ENCODE measurements at regions not wholly inside any gene's neighbourhood (a gene's known extent, or its start where the extent isn't known, plus 50 kb on each side); places are given as distances from the start of the nearest gene placed in this dataset.

DNA sequence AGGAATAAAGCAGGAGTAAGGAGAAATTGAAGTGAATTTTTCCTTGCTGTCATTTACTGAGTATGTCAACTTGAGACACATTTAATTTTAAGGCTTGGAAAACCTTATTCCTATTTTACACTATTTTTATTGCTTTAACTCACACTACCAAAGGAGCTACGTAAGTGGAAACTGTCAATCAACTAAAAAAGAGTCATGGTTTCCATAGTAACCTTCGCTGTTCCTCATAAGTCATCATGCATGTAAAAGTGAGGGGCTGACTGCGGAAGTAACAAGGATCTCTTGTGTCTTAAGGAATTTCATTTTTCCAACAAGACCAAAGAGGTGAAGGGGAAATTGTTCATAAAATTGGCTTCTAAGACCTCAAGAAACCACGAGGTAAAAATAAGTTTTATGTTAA lies 516.2 kb upstream of the CA10 start:
- intact Hi-C loops (cut with DNase I), result no loop called here
- TF ChIP-seq, protein P1, sequence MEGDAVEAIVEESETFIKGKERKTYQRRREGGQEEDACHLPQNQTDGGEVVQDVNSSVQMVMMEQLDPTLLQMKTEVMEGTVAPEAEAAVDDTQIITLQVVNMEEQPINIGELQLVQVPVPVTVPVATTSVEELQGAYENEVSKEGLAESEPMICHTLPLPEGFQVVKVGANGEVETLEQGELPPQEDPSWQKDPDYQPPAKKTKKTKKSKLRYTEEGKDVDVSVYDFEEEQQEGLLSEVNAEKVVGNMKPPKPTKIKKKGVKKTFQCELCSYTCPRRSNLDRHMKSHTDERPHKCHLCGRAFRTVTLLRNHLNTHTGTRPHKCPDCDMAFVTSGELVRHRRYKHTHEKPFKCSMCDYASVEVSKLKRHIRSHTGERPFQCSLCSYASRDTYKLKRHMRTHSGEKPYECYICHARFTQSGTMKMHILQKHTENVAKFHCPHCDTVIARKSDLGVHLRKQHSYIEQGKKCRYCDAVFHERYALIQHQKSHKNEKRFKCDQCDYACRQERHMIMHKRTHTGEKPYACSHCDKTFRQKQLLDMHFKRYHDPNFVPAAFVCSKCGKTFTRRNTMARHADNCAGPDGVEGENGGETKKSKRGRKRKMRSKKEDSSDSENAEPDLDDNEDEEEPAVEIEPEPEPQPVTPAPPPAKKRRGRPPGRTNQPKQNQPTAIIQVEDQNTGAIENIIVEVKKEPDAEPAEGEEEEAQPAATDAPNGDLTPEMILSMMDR (IDR thresholded peaks at IDR 0.05), result no peak
- ATAC-seq (no peak), FAIRE-seq (no peak), DNase-seq (no peak)
- Histone ChIP-seq H3K36me3 (no peaks in the 10 kb centered on the region), H3K9me3 (no peaks in the 10 kb centered on the region), H3K4me3 (no peak overlapping the region), H3K4me1 (no peaks in the 10 kb centered on the region), H3K27me3 (no peaks in the 10 kb centered on the region), H3K27ac (no peak overlapping the region)
- 75% methylated on average over 4 of the region's 4 CpGs for WGBS, 2 donors

DNA sequence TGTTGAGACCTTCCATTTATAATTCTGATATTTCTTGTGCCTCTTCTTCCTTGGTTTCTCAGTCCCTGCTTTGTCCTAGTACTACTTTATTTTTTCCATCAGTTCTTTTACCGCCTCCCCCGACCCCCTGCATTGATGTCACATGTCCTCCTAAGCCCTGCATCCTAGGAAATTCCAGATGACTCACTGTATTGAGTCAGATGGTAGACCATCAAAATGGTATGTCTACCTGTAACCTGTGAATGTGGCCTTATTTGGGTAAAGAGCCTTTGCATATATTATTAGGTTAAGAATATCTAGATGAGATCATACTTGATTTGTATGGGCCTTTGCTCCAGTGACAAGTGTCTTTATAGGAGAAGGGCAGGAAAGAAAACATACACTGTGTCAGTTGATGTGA lies 515.3 kb upstream of the CA10 start:
- 86 to 93% methylated on average over 2 of the region's 2 CpGs for WGBS, 2 donors
- DNase-seq, result no peak
- H3K4me3 ChIP-seq, result no peak overlapping the region
- intact Hi-C loops (cut with DNase I), result no loop called here
- ATAC-seq, result no peak
- no peak overlapping the region for H3K27ac ChIP-seq
- H3K9me3 ChIP-seq, result no peaks in the 10 kb centered on the region
- no peak for FAIRE-seq
- TF ChIP-seq, protein P1 (IDR thresholded peaks at IDR 0.05), result no peak
- H3K27me3 ChIP-seq, result no peaks in the 10 kb centered on the region
- no peaks in the 10 kb centered on the region for H3K4me1 ChIP-seq
- no peaks in the 10 kb centered on the region for H3K36me3 ChIP-seq

DNA sequence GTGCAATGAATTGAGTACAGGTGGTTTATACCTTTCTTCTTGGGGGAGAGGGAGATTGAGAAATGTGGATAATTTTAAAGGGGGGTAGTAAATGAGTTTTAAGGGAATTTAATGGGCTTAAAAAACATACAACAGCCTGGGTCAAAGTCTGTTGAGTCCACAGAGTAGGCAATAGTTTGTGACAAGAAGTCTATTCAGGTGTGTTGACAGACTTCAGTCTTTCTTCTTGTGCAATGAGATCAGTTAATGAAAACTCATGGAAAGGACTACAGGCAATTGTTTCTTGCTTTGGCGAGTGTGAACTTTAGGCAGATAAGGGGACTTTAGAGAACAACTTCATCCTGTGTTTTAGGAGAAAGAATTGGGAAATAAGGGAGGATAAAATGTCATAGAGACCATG lies 507.8 kb upstream of the CA10 start:
- Histone ChIP-seq H3K36me3 (no peaks in the 10 kb centered on the region), H3K27ac (no peak overlapping the region), H3K27me3 (peaks cover 0 to 3% (median 0%) of the 10 kb centered on the region in 4 donors), H3K9me3 (no peaks in the 10 kb centered on the region), H3K4me3 (no peak overlapping the region), H3K4me1 (no peaks in the 10 kb centered on the region)
- FAIRE-seq (no peak), ATAC-seq (no peak), DNase-seq (no peak)
- 67 to 72% methylated on average over 1 of the region's 1 CpG for WGBS, 2 donors
- intact Hi-C loops (cut with DNase I), result no loop called here
- TF ChIP-seq, protein P1 (IDR thresholded peaks at IDR 0.05), result no peak

DNA sequence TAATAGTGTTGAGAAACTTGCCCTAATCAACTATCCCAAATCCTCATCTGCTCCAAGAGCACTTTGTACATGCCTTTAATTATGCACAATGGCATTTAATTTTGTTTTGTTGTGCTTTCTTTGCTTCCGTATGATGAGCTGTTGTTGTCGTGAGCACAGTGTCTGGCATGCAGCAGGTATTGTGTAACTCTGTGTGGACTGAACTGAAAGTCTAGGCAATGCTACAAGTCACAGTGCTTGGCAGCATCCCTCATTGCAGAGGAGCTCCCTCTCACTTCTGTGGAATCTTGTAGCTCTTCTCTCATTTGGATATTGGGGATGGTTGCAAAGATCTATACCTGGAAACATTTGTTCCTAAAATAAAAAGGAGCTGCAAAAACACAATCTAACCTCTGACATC lies 502.2 kb upstream of the CA10 start:
- no peak for FAIRE-seq
- Histone ChIP-seq H3K27me3 (peaks cover 0 to 3% (median 0%) of the 10 kb centered on the region in 4 donors), H3K4me1 (no peaks in the 10 kb centered on the region), H3K36me3 (no peaks in the 10 kb centered on the region), H3K27ac (no peak overlapping the region), H3K4me3 (no peak overlapping the region), H3K9me3 (no peaks in the 10 kb centered on the region)
- DNase-seq, result no peak
- intact Hi-C loops (cut with DNase I), result no loop called here
- ATAC-seq, result no peak
- 65 to 69% methylated on average over 2 of the region's 2 CpGs for WGBS, 2 donors
- TF ChIP-seq, protein P1 (IDR thresholded peaks at IDR 0.05), result no peak

DNA sequence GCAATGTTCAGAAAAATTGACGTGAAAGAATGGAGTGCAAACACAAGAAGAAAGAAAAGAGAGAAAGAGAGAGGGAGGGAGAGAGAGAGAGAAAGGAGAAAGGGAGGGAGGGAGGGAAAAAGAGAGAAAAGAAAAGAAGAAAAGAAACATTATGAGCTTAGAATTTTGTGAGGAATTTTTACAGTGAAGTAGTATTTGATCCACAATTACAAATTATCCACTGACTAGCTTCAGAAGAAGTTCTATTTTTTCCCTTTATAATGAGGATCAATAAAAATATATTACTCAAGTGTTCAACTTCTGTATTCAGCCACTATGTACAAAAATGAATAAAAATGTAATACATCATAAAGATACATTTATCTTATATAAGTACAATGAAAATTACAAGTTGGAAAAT lies 494.5 kb upstream of the CA10 start:
- FAIRE-seq (no peak), ATAC-seq (no peak), DNase-seq (no peak)
- Histone ChIP-seq H3K27ac (no peak overlapping the region), H3K27me3 (no peaks in the 10 kb centered on the region), H3K4me1 (no peaks in the 10 kb centered on the region), H3K4me3 (no peak overlapping the region), H3K36me3 (no peaks in the 10 kb centered on the region), H3K9me3 (no peaks in the 10 kb centered on the region)
- WGBS, 2 donors, result 45 to 87% methylated on average over 1 of the region's 1 CpG
- TF ChIP-seq, protein P1 (IDR thresholded peaks at IDR 0.05), result no peak
- intact Hi-C loops (cut with DNase I), result no loop called here
